ENCODE measurements at regions not wholly inside any gene's neighbourhood (a gene's known extent, or its start where the extent isn't known, plus 50 kb on each side); places are given as distances from the start of the nearest gene placed in this dataset.

DNA sequence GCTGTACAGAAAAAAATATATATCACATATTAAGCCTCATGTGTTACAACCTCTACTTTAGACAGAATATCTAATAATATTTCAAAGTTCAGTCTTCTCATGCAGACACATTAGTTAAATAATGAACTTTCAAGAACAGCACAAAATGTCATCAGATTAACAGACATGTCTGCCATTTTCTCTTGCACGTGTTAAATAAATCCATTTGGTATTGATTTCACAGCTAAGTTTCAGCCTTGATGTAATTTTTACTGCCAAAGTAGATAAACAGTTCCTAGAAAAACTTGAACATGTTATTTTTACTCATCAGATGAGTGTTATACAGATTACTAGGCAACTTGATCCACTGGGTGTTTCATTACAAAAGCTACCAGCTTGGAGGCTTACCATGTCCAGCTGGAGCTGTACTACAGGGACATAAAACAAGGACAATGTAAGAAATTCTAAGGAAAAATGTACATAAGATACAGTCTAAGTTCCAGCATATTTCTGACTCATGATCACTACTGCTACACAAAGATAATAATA is 290.7 kb upstream of the DDX18 start:
- no peaks in the 10 kb centered on the region for H3F3A ChIP-seq (ENCODE audit: insufficient read depth)
- no peaks in the 10 kb centered on the region for H3K9me2 ChIP-seq (replicated peaks; ENCODE audit: insufficient read depth, low read length)
- H3K79me2 ChIP-seq (ENCODE audit: insufficient read depth, low read length), result no peaks in the 10 kb centered on the region
- no peak overlapping the region for H2AFZ ChIP-seq (ENCODE audit: low read depth, low read length, severe bottlenecking)
- H3K4me3 ChIP-seq (ENCODE audit: insufficient read depth, low read length, poor library complexity, severe bottlenecking), result no peak overlapping the region
- no peak overlapping the region for H3K4me2 ChIP-seq (ENCODE audit: low read depth, low read length, poor library complexity, severe bottlenecking)
- no peaks in the 10 kb centered on the region for H4K20me1 ChIP-seq (ENCODE audit: low read depth, low read length)
- H3K27me3 ChIP-seq (ENCODE audit: low read length), result no peaks in the 10 kb centered on the region
- H3K27ac ChIP-seq (ENCODE audit: low read depth, low read length), result no peak overlapping the region
- no peak for TF ChIP-seq CTCF (IDR thresholded peaks at IDR 0.05; ENCODE audit: insufficient read depth, low read length, poor library complexity, severe bottlenecking)
- TF ChIP-seq EZH2phosphoT487 (conservative IDR thresholded peaks at IDR 0.05; ENCODE audit: low read length), result no peak
- H3K9ac ChIP-seq (ENCODE audit: low read length), result no peak overlapping the region
- no peaks in the 10 kb centered on the region for H3K36me3 ChIP-seq (ENCODE audit: low read length)
- no peaks in the 10 kb centered on the region for H3K9me3 ChIP-seq (ENCODE audit: insufficient read depth, low read length)

- no peaks in the 10 kb centered on the region for H3K79me2 ChIP-seq (ENCODE audit: insufficient read depth, low read length)
- no peak overlapping the region for H2AFZ ChIP-seq (ENCODE audit: low read depth, low read length, severe bottlenecking)
- H3K36me3 ChIP-seq (ENCODE audit: low read length), result no peaks in the 10 kb centered on the region
- H4K20me1 ChIP-seq (ENCODE audit: low read depth, low read length), result no peaks in the 10 kb centered on the region
- no peak for TF ChIP-seq CTCF (IDR thresholded peaks at IDR 0.05; ENCODE audit: insufficient read depth, low read length, poor library complexity, severe bottlenecking)
- no peaks in the 10 kb centered on the region for H3F3A ChIP-seq (ENCODE audit: insufficient read depth)
- H3K27ac ChIP-seq (ENCODE audit: low read depth, low read length), result no peak overlapping the region
- H3K9me2 ChIP-seq (replicated peaks; ENCODE audit: insufficient read depth, low read length), result no peaks in the 10 kb centered on the region
- no peaks in the 10 kb centered on the region for H3K9me3 ChIP-seq (ENCODE audit: insufficient read depth, low read length)
- no peaks in the 10 kb centered on the region for H3K27me3 ChIP-seq (ENCODE audit: low read length)
- no peak overlapping the region for H3K4me3 ChIP-seq (ENCODE audit: insufficient read depth, low read length, poor library complexity, severe bottlenecking)
- no peak overlapping the region for H3K9ac ChIP-seq (ENCODE audit: low read length)
- H3K4me2 ChIP-seq (ENCODE audit: low read depth, low read length, poor library complexity, severe bottlenecking), result no peak overlapping the region
Measured at GRCh38 chr2:117536139-117536538, 278.4 kb upstream of the DDX18 start.

DNA sequence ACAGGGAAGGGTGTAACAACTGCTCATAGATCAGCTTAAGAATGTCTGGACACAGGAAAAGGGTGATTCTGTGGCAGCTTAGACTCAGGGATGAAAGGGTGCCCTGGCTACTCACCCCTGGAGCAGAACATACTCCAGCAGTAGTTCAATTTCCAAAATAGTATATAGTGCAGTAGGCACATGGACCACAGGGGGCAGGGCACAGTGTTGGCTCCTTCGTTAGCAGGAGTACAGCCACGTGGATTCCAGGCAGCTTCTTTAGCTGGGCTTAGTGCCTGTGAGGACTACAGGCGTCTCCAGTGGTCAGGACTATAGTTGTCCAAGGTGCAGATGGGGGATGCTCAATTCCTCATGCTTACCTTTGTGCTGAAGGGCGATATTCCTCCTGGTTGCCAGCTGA is 277.5 kb upstream of the DDX18 start:
- Histone ChIP-seq H3K4me2 (ENCODE audit: low read depth, low read length, poor library complexity, severe bottlenecking) (no peak overlapping the region), H3K36me3 (ENCODE audit: low read length) (no peaks in the 10 kb centered on the region), H3K27me3 (ENCODE audit: low read length) (no peaks in the 10 kb centered on the region), H3K9me3 (ENCODE audit: insufficient read depth, low read length) (no peaks in the 10 kb centered on the region), H3K9me2 (replicated peaks; ENCODE audit: insufficient read depth, low read length) (no peaks in the 10 kb centered on the region), H4K20me1 (ENCODE audit: low read depth, low read length) (no peaks in the 10 kb centered on the region), H3K9ac (ENCODE audit: low read length) (no peak overlapping the region), H2AFZ (ENCODE audit: low read depth, low read length, severe bottlenecking) (no peak overlapping the region), H3F3A (ENCODE audit: insufficient read depth) (no peaks in the 10 kb centered on the region), H3K79me2 (ENCODE audit: insufficient read depth, low read length) (no peaks in the 10 kb centered on the region), H3K27ac (ENCODE audit: low read depth, low read length) (no peak overlapping the region), H3K4me3 (ENCODE audit: insufficient read depth, low read length, poor library complexity, severe bottlenecking) (no peak overlapping the region)
- TF ChIP-seq CTCF (IDR thresholded peaks at IDR 0.05; ENCODE audit: insufficient read depth, low read length, poor library complexity, severe bottlenecking) (no peak), EZH2phosphoT487 (conservative IDR thresholded peaks at IDR 0.05; ENCODE audit: low read length) (no peak)
